HG03139 (cell line): ENCODE measurements at regions not wholly inside any gene's neighbourhood (a gene's known extent, or its start where the extent isn't known, plus 50 kb on each side); places are given as distances from the start of the nearest gene placed in this dataset.

Experiments
- ATAC-seq: cut with Tn5 transposase; IDR thresholded peaks from one replicate; pipeline ENCODE4 v1.9.1; 2021; ENCODE audit not compliant: unreplicated experiment

DNA sequence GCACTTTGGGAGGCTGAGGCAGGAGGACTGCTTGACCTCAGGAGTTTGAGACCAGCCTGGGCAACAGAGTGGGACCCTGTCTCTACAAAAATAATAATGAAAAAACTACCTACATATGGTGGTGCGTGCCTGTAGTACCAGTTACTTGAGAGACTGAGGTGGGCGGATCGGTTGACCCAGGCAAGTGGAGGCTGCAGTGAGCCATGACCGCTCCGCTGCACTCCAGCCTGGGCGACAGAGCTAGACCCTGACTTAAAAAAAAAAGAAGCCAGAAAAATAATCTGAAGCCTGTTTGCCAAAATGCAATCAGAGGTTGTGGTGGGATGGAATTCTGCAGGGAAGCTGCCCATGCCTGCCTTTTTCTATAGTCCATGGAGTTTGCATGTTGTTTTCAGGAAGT, 50.4 kb upstream of the GGTA1 start:
- no peak for ATAC-seq

DNA sequence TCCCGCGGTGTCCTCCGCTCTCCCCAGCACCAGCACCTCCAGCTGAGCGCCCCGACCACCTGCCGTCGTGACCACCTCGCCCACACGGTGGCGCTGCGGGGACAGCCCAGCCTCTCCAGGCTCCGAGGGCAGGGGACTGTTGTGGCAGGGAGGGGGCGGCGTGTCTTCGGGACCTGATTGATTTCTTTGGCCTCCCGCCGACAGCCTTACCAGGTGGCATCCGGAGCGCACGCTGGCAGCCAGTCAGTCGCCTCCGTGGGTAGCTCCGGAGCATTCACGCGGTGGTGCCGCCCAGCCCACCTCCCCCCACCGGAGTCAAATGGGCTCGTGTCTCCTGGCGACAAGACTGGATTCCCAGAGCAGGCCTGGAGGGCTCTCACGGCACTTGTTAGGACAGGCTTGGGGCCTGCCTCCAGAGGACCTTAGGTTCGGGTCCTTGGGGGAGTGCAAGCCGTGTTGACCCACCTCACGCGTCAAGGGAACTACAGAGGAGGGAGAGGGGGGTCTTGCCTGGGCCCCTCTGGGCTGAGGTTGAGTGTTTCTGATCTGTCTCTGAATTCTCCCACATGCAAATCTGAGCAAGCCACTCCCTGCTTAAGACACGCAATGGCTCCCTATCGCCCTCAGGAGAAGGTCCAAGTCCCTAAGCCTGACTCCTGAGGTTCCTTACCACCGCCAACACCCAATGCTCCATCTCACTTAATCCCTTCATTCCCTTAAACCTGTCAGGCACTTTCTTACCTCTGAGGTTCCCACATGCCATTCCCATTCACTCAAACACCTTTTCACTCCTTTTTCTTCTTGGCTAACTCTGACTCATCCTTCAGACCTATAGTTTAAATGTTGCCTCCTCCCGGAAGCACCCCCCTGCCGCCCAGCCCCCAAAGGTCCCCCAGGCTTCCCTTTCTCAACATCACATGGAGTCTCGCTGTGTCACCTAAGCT, 51.2 kb upstream of the GGTA1 start:
- ATAC-seq, result peak; percentile 76

DNA sequence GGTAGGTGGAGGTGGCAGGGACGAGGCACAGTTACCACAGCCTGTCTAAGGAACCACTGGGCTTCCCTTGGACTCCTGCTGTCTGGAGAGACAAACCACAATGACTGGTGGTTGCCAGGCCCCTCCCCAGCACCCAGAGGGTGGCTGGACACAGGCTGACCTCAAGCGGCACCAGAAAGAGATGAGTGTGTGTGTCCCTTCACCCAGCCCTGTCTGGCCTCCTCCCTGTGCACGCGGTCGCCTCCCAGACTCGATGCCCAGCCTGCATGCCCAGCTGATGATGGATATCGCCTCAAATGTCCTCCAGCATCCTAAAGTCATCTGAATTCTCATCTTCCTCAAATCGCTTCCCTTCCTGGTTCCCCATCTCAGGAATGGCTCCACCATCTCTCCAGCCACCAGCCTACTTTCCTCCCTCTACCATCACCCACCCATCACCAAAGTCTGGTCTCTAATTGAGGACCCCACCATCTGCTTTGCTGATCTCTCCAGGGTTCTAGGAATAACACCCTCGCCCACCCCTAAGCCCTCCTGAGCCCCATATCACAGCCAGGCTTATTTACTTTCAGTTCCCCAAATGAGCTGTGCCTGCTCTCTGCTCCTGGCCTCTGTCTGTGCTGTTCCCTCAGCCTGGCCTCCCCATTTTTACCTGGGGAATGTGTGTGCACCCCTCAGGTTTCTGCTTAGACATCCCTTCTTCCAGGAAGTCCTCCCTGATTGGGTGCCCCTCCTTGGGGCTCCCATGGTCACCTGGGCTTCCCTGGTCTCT, 52.5 kb upstream of the GGTA1 start:
- ATAC-seq, result no peak

DNA sequence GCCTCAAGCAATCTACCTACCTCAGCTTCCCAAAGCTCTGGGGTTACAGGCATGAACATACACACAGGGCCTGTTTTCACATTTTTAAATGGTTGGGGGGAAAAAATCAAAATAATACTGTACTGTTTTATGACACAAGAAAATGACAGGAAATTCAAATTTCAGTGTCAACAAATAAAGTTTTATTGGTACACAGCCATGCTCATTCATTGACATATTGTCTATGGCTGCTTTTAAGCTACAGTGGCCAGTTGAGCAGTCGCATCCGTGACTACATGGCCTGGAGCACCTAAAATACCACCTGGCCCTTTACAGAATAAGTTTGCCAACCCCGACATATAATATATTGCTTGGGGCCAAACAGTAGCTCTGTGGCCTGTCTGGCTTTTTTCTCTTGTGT, 56.4 kb upstream of the GGTA1 start:
- no peak for ATAC-seq

DNA sequence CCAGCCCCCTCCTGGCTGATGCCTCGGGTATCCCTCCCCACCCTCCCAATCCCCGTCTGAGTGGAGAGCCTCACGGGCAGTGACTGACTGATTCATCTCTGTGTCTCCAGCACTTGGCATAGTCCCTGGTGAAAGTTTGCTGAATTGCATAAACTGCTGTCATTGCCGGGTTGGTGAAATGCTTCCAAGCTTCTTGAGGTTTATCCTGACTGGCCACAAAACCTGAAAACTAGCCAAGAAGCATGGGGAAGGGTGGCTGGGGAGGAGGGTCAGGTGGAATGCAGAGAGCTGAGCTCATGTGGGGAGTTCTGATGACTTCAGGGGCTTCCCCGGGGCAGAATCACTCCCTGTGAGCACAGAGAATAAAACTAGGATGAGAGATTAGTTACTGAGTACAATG, 56.9 kb upstream of the GGTA1 start:
- ATAC-seq, result no peak

DNA sequence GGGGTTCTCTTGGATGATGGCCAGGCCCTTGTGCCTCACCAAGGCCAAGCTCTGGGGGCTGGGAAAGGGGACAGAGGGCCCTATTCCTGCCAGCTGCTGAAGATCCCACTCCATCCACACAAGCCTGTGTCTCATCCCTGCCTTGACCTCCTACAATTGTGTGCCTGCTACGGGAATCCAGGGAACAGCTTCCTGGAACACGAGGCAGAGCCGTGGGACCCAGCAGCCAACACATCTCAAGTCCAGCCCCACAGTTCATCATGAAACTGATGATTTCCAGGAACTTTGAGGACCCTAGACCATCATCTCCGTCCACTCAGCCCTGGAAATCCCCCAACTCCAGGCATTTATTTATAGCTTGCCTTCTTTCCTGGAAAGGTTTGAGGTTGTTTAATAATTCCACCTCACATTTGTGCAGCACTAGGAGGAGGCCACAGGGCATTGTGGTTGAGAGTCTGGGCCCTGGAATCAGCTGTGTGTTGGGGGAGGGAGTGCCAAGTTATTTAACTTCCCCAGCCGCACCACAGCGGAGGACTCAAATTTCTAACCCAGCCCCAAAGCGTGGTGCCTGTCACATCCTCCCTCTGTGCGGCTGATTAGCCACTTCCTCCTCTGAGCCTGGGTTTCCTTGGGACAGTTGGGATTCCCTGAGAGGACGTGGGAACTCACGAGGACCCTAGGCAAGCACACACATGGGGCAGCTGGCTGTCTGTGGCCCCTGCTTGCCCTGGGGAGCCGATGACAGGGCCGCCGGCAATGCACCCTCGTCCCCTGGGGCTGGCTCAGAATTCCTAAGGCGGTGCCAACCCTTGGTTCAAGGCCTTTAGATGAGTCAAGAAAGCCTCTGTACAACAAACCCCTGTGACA, 58.2 kb upstream of the GGTA1 start:
- ATAC-seq, result no peak

DNA sequence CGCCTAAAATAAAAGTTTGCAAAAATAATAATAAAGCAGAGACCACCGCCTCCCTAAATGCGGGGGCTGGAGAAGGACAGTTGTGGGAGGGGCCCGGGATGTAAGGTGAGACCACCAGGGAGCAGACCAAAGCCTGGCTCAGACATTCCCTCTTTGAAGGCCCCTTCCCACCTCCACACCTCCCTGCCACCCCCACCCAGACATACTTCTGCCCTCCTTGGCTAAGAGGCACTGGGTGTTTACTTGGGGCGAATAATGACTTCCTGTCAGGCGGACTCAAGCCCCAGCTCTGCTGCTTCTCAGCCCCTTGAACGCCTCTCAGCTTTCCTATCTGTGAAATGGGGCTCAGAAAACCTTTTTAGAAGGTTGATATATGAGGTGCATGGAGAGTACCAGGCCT, 58.8 kb upstream of the GGTA1 start:
- no peak for ATAC-seq

DNA sequence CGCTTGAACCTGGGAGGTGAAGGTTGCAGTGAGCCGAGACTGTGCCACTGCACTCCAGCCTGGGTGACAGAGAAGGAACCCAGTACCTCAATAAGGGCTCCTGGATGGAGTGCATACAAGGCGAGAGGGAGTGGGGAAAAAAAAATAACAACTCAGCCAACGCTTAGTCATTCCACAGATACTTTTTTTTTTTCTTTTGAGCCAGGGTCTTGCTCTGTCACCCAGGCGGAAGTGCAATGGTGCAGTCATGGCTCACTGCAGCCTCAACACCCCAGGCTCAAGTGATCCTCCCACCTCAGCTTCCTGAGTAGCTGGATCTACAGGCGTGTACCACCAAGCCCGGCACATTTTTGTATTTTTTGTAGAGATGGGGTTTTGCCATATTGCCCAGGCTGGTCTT, 59.5 kb upstream of the GGTA1 start:
- ATAC-seq, result no peak

DNA sequence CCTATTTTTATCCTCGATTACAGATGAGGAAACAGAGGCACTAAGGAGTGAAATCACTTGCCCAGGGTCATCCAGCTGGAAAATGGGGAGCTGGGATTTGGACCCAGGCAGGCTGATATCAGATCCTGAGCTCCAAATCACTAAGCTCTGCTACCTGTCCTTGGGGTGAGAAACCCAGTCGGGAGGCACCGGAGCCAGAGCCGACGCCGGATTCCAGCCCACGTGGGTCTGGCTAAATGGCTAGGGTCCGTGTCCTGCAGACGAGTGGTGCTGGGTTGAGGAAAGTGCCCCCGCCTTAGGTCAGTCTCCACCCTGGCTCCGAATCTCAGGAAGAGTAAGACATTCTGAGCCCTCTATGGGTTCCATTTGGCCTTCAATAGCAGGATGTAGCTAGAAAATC, 61.3 kb upstream of the GGTA1 start:
- no peak for ATAC-seq

DNA sequence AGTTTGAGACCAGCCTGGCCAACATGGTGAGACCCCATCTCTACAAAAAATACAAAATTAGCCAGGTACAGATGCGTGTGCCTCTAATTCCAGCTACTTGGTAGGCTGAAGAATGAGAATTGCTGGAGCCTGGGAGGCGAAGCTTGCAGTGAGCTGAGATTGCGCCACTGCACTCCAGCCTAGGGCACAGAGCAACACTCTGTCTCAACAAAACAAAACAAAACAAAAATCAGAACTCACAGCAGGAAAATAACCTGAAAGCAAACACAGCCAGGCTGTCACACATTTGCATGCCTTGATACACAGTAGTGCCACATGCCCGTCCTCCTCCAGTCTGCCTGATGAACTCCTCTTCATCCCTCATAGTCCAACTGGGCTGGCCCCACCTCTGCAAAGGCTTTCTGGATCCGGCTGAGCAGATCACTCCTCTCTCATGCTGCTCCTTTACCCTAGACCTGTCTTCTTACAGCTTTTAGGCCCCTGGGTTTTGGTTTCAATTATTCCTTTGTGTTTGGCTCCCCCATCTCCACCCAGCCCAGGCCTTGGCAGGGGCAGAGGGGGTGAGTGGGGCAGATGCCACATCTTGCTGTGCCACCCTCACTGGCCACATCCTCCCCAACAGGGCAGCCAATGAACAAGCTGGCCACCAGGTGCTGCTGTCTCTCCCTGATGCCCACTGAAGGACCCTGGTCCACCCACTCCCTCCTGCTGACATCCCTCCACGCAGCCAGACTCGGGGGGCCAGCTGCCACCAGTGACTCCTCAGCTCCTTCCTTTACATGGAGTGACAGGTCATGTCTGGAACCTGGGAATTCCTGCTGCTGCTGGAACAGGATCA, 62.0 kb upstream of the GGTA1 start:
- no peak for ATAC-seq

DNA sequence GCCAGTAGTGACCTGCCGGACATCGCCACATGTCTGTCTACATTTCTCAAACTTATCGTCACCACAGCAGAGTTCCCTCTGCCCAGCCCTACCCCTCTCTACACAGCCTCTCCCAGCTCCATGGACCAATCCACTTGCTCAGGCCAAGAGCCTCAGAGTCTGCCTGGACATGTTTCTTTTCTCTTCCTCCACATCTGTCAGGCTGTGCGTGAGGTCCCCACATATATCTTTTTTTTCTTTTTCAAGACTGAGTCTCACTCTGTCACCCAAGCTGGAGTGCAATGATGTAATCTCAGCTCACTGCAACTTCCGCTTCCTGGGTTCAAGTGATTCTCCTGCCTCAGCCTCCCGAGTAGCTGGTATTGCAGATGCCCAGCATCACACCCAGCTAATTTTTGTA, 62.7 kb upstream of the GGTA1 start:
- no peak for ATAC-seq

DNA sequence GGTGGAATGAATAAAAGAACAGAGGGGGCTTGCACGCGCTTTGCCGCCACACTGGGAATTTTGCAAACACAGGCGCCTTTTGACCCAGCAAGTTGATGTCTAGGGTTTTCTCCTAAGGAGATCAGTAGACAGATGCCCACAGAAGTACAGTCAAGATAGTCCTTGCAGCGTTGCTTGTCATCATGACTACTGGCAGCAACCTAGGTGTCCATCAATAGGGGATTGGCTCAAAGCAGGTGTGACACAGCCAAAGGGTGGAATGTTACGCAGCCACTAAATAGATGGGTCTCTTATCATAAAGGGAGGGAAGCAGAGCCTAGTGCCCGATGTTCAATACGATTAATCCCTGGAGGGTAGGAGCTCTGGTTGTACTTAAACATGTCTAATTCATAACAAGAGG, 63.8 kb upstream of the GGTA1 start:
- no peak for ATAC-seq

DNA sequence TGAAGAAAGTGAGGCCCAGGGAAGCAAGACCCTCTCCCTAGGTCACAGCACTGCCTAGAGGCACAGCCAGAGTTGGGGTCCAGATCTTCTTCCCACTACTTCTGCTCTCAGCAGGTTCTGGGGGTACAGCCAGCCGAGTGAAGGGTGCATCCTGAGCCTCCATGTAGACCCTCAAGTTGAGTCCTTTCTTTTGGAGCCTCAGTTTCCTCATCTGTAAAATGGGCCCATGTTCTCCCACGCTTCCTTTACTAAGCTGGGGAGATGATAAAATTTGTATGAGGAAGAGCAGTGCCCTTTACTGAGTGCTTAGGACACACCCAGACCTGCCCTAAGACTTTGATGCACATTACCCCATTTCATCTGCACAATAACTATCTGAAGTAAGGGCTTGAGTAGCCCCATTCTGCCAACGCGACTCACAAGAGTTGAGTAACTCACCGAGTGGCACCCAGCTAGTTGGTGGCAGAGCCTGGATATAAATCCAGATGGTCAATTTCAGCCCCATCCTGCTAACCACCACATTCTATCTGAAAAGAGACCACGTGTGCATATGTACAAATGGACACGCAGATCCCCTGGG, 64.3 kb upstream of the GGTA1 start:
- no peak for ATAC-seq

DNA sequence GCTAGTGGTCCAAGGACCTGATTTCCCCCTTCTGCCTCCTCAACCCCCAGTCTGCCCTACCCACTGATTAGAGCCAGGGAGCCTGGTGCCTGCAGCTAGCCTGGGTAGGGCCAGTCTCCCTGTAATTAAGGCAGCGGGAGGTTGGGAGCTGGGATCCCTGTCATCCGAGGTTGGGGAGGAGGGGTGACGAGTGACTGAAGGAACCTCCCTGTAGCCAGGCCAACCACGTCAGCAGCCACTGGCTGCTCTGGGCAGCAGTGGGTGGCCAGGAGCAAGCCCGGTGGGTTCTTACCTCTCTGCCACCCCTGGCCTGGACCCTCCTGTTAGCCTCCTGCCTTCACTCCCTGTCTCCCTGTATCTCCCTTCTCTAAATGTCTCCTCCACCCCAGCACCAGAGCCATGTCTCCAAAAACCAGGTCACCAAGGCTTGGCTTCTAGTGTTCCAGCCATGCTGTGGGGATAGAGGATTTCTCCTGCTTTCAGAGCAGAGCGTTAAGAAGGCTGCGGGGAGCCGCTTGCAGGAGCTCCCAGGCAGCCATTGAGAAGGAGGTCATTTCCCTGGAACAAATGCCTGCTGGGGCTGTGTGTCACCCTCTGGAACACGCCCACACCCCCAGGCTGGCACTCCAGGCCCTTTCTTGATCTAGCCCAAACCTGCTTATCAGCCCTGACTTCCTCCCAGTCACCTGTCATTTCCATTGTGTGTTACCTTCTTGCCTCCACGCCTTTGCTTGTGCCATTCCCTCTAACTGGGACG, 65.0 kb upstream of the GGTA1 start:
- ATAC-seq, result no peak

DNA sequence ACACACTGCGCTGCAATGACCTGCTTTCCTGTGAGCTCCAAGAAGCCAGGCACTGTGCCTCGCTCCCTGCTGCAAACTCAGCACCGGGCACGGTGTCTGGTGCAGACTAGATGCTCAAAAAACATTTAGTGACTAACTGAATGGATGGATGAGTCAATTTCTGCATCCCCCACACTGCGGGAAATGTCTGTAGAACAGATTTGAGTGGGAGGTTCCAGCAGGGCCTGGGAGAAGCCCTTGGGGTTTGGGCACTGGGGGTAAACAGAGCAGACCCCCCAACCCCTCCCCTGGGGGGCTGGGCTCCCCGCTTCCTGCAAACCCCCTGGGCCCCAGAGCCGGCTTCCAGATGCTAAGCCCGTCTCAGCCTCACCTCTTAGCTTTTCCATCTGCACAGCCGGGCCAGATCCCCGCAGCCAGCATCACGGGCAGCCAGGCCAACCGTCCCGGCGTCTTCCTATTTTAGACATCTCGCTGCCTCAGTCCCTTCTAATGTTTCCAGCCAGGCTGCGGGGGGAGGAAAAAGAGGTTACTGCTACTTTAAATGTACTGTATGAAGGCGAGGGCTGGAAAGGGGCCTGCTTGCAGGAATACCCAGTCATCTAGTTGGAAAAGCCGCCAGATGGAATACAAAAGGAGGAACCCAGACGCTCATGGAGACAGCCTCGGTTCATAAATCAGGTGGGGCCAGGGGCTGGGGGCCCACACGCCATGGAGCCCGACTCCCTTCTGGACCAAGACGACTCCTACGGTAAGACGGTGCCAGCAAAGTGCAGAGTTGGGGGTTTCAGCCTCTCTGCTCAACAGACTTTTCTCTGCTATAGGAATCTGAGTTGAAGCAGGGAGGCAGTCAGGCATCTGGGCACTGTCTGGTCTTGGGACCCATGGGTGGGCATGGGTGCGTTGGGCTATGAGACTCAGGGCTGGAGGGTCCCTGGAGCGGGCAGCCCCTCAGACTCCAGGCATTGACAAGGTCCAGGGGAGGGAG, 67.1 kb upstream of the GGTA1 start:
- no peak for ATAC-seq

DNA sequence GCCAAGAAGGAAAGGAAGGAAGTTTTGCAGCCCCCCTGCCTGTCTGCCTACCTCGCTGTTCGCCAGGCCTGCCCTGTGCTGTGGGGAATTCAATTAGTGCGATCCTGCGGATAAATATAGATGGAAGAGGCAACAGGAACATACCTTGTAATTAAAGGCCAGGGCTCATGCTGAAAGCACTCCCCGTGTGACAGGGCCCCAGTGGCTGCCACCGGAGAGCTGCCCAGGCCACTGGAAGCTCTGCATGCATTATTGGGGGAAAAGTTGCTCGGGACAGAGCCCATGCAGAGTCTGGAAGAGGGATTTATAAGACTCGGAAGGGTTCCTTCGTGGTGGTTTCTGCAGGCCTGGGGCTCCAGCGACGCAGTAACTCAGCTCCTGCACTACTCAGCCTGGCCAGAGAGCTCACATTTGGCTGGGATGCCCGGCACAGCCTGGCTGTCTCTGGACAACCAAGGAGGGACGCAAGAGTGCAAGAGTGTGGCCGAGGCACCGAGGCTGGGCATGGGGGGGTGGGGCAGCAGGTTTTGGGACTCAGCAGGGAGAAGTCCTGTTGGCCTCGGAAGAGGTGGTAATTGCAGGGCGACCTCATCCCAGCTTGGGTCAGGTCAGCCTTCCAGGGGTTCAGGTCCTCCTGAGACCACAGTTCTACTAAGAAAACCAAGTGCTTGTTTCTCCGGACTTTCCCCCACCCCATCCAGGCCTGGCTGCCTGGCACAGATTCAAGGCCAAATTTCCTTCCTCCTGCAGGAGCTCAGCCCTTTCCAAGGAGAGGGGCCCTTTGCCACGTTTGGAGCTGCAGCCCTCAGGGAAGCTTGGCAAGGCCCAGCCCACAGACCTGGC, 68.1 kb upstream of the GGTA1 start:
- ATAC-seq, result no peak
